RPMI7951 (cell line): ENCODE measurements at regions not wholly inside any gene's neighbourhood (a gene's known extent, or its start where the extent isn't known, plus 50 kb on each side); places are given as distances from the start of the nearest gene placed in this dataset.
"Not testable (repeated sequence)": the region's sequence is repeated elsewhere in the genome, so short reads cannot be mapped to it uniquely, and the experiment has no call there.

ENCODE experiments used
- DNase-seq: peaks from one replicate; pipeline ENCODE4 v3.0.0-alpha.2; 2012; ENCODE audit warnings: low read depth

DNA sequence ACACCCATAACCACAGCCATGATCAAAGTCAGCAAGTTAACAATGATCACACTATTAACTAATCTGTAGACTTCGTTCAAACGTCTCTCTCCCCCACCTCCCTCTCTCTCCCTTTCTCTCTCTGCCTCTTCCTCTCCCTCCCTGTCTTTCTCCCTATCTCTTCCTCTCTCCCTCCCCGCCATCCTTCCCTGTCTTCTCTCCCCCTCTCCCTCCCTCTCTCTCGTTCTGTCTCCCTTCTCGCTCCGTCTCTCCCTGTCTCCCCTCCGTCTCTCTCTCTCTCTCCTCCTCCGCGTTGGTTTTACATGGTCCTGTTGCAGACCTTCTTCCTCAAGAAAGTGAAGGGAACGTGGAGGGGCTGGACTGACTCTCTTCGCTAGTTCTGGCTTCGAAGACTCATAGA lies 308.9 kb upstream of the FOXQ1 start:
- no peak for DNase-seq

DNA sequence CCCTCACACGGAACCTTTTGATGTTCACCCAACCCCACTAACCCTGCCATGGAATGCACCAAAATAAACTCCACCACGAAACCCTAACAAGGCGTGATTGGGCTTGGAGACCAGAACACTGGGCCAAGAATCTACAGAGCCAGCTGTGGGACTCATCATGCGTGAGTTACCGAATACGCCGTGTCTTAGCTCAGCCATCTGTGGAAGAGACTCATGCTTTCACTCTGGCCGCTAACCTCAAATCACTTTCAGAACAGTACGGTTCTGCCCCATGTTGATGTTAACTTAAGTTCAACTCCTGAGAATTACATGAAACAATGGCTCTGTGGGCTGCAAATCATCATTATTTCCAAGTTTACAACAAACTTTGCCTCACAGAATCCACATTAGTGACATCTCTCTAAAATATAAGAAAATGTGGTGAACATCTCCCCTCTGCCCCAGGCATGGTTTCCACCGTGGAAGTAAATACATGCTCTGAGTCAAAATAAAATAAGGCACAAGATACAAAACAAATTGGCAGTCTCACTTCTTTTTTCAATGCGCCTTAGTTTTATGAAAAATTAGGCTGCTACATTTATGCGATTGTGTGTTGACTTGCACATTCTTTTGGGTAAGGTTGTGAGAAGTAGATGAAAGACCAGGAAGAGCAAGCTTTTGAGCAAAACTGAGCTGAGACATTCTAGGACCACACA lies 308.9 kb upstream of the EXOC2 start:
- peak; percentile 50 for DNase-seq

DNA sequence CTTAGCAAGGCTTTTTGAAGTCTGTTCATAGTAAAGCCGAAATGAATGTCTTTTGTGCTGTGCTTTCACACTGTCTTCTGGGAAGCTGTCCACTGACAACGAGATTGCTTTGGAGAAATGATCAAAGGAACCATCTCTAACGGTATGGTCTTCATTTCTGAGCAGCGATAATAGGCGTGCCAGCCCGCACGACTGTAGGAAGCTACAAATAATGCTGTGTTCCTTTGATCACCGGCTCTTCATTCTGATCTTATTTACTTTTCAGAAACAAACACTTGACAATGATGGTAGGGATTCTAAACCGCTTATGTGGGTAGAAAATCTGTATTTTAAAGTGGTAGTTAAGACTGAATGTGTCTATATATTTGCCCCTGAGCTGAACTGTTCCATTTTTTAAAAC lies 306.6 kb upstream of the EXOC2 start:
- DNase-seq = no peak

DNA sequence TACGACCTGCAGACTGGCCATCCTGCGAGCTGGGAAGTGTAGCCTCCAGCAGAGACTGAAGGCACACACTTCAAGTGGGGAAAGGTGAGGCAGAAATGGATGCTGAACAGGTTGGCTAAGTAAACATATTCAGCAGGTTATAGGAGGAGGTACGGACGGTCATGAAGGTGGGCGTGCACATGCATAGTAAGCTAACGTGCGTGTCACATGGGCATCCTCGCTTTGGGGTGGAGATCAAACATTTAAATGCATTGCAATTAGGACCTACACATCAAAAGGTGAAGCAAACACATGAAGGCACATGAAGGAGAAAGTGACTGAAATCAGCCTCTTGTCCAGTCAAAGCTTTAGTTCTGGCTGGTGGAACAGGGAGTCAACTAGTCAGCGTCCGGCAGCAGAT lies 305.6 kb upstream of the EXOC2 start:
- DNase-seq = no peak

DNA sequence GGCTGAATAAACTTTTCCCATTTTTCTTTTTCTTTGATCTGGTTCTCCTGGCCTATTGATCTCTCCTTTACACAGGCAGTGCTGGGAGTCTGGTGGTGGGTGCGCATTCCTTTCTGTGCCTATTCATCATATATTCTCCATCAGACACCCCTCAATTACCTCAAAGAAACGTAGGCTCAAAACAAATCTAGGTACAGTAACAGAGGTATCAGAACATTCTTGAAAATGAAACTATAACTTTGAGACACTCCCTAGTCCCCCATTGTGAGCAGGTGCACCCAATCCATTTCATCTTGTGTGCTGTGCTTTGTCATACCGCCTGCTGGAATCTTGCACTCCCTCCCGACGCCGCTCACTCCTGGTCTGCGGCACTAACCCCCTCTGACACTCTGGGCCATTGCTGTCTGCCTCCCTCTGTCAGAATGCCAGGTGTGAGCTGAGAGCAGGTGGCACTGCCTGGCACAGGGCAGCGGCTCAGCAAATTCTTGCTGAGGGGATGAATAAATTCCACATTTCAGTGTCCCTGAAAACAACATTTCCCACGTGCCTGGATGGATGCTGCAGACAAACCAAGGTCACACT lies 303.4 kb upstream of the EXOC2 start:
- DNase-seq = no peak

DNA sequence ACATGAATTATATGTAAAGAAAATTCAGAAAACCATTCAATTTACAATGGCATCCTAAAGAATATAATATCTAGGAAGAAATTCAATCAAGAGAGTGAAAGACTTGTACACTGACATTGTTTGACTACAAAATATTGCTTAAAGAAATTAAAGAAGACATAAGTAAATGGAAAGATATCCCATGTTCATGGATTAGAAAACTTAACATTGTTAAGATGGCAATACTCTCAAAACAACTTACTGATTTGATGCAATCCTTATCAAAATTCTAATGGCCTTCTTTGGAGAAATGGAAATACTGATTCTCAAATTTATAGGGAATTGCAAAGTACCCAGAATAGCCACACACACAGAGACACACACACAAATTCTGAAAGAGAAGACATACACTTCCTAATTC lies 298.3 kb upstream of the EXOC2 start:
- DNase-seq = no peak

DNA sequence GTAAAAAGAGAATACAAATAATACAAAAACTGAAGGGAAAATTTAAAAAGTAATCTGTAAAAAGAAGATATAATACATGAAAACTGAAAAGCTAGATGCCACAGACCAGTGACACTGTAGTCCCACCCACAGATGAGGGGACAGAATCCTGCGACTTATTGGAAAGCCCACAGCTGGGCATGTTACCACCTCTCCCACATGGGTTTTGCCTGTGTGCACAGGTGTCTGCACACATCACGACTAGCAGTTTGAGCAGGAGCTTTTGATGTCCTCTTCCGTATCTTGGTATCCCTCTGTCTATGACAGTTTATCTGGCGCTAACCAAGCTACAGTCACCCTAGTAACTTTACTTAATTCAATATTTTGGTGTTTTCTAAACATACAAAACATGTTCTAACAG lies 291.1 kb upstream of the EXOC2 start:
- no peak for DNase-seq

DNA sequence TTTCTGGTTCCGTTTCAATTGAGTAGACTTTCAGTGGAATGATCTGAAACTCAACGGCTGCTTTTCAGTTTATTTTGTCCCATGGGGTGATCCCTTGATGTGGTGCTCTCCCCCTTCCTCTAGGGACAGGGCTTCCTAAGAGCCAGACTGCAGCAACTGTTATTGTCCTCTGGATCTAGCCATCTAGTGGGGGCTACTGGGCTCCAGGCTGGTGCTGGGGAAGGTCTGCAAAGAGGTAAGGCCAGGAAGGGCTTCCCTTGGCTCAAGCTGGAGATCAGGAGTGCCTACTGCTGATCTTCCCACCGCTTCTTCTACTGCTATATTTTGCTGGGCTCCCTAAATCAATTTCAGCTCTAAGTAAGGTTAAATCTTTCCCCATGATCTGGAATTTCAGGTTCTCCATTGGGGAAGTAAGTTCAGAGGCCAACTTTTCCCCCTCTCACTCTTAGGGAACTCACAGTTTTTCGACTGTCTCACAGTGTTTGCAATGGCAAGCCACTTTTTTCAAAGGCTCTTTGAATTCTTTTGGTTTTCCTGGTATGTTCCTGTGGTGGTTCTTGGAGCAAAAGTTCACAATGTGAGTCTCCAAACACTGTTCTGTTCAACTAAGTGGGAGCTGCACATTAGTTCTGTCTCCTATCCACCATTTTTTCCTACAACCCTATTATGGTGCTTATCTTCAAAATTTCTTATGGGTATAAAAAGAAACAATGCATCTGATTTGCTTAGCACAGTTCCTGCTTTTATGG lies 286.2 kb upstream of the EXOC2 start:
- DNase-seq = peak; percentile 11

DNA sequence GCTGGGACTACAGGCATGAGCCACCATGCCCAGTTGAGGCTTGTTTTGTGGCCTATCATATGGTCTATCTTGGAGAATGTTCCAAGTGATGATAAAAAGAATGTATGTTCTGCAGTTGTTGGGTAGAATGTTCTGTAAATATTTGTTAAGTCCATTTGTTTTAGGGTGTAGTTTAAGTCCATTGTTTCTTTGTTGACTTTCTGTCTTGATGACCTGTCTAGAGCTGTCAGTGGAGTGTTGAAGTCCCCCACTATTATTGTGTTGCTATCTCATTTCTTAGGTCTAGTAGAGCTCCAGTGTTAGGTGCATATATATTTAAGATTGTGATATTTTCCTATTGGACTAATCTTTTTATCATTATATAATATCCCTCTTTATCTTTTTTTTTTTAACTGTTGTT lies 284.3 kb upstream of the EXOC2 start:
- DNase-seq = not testable (repeated sequence)

DNA sequence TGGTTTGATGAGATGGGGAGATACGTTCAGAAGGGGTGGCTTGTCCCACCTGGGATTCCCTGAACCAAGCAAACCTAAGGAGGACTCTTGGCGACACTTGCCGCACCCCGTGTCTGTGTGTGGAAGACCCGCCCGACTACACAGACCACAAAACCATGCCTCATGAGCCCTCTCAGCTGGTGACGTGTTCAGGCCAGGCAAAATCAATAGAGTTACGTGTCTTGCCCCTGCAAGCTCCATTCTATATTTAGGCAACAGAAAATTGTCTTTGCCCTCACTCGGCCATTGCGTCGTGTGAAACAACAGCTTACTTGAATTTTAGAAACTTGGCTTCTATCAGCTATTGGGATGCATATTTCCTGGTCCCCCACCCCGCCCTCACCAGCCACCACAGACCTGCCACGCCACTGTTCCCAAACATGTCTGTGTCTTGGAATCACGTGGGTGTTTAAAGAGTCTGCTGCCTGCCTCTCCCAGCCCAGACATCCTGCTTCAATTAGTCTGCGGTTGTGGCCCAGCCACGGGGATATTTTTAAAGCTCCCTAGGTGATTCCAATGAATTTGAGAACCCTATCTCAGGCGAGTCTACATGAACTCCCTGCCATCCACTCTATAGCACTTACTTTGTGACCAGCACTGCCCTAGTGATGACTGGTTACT lies 279.2 kb upstream of the EXOC2 start:
- peak; percentile 95 for DNase-seq

DNA sequence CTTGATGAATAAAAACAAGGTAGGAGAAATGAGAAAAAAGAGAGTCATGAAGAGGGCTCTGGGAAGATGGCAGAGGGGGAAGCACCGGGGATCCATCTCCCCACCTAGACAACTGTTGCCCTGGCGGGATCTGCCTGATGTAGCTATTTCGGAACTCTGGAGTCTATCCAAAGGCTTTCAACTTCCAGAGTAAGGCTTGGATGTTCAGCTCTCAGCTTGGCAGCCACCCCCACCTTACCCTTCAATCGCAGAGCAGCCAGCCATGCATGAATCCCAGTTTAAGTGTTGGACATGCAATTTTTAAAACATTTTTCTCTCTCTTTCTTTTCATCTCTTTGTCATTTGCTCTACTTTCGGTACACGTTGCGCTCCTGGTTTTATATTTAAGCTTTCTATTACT lies 275.9 kb upstream of the EXOC2 start:
- no peak for DNase-seq

DNA sequence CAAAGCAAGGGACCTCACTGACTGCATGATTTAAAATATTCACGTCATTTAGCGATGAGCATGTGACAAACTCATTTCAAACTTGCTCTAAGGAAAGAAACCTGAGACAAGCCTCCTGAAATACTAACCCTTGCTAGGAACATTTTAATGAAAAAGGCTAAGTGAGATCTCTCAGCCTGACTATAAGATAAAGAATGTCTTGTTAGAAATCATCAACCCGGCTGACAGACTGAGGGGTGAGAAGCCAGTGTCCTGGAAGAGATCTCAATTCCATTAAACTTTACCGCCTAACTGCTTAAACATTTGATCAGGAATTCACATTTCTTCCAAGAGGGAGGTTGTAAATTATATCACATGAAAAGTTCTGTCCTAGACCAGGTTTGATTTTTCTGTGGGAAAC lies 274.8 kb upstream of the EXOC2 start:
- no peak for DNase-seq

DNA sequence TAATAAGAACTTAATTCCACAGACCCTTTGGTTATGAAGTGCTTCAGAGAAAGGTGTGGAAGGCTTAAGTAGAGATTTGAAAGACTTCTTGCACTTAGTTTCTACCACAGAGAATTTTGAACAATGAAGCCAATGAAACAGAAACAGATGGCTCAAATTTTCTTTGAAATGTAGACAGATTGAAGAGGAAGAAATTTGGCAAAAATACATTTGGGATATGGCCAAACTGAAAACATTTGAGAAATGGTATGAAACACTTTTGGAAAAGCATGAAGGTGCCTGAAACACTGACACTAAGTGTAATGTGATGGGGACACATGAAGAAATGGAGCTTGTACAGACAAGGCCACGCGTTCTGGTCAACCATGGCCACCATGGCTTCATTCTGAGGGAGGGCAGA lies 272.4 kb upstream of the EXOC2 start:
- DNase-seq = no peak

DNA sequence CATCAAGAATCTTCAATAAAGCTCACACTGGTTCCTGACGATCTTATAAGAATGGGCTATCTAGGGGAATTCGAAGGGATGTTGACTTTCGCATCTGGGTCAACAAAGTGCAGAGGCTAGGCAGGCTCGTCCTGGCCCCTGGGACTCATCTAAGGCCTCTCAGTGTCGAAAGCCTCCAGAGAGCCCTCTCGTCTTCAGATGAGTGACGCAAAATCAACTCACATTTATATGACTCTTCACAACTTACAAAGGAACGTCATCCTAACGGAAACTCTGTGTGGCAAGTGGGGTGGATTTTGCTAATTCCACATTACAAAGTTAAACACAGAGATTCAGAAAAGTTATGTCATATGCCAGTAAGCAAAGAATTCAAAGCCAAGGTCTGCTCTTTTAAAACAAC lies 270.5 kb upstream of the EXOC2 start:
- no peak for DNase-seq

DNA sequence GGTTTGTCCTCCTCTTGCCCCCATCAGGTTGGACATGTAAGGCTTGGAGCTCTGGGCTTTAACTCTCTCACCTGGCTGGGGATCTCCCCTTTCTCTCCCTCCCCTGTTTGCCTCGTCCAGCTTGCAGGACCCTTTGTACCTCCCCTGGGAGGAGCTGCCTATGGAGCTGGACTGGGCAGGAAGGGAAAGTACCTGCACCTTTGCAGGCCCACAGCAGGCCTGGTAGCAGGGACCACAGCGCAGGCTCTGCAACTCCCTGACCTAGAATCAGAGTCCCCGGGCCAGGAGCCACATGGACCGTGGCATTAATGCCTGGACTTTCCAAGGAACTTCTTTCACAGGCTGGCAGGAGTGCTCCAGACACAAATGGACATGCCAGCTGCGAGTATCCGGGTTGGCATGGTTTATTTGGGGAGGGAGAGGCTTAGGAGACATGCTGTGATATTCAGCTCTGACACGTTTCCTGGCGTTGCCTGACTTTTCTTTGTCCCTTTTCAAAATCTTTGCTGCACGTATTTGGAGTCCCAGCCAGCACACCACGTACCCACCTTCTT lies 268.5 kb upstream of the EXOC2 start:
- no peak for DNase-seq

DNA sequence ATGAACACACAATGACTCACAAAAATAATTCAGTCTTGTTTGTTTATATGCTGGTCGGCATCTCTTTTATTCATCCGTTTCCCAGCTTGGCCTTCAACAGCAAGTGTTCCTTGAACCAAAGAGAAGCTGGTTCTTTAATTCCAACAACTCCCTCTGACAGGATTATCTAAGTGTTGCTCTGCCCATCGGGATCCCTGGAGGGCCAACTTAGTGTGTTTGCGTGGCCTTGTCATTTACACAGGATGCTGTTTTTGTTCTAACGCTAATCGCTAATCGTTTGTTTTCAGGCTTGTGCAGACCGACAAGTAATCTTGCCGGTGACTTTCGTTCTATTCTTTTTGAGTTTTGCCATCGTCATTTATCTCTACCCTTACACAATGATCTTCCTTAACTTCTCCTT lies 267.4 kb upstream of the EXOC2 start:
- DNase-seq = no peak

DNA sequence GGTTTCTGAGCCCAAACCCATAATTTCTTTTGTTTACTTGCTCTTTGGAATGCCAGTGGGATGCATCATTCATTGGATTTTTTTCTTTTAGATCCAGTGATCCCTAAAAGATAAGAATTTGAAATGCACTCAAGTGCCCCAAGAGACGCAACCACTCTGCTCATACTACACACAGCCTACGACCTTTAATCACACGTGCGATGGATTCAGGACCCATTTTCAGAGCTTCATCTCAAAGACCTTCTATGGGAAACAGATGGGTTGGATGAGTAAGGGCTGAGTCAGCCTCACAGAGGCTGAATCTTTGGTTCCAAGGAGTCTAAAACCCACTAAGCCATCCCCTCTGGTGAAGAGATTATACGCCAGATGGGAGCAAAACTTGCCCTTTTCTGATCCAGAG lies 265.5 kb upstream of the EXOC2 start:
- DNase-seq = peak; percentile 99

DNA sequence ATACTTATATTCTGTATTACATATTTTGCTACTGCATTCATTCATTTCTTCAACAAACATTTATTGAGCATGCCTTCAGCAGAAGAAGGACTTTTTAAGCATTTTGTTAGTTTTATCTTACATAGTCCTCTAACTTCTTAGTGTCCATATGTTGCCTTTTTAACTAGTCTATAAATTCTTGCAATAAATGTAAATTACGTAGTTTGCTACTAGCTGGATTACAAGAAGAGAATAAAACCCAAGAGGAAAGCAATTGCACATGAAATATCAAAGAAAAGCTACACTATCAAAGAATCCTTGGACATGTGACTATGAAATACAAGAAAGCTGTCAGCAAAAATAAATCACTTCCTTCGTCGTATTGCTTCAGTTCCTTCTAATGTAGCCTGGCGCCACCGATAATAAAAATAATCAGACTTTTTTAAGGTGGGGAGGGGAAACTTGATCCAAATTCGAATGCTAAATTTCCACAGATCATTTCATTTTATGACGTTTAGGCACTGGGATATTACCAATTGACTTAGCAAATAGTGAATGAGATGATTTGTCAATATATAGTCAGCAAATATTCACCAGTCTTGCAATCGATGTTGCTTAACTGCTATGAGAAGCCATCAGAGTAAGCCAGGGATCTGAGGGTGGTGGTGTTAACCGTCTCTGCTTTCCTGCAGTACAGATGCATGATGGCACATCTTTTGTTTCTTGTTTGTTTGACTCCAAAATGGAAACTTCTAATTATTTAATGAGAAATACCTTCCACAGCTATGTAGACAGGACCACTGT lies 258.7 kb upstream of the EXOC2 start:
- no peak for DNase-seq

DNA sequence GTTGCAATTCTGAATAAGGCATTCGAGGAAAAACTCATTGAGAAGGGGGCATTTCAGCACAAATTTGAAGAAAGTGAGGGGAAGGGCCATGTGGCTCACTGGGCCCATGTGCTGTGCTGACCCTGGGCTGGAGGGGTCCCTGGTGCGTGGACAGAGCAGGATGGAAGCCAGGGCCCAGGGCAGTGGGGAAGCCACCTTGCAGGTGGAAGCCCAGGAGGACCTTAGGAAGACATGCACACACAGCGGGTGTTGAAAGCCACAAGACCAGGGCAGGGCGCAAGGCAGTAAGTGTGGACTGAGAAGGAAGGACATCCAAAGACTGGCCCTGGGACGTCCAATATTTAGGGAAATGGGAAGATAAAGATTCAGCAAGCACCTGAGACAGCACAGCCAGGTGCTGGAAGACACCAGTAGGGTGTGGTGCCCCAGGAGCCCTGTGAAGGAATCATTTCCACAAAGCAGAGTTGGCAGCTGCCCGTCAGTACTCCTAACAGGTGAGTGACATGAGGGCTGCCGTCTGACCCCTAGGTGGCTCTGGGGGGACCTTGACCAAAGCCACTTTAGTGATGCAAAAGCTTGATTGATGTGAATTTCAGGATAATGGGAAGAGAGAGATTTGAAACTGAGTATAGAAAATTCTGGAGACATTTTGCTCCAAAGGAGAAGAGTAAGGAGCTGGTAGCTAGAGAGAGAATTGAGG lies 254.4 kb upstream of the EXOC2 start:
- DNase-seq = no peak

DNA sequence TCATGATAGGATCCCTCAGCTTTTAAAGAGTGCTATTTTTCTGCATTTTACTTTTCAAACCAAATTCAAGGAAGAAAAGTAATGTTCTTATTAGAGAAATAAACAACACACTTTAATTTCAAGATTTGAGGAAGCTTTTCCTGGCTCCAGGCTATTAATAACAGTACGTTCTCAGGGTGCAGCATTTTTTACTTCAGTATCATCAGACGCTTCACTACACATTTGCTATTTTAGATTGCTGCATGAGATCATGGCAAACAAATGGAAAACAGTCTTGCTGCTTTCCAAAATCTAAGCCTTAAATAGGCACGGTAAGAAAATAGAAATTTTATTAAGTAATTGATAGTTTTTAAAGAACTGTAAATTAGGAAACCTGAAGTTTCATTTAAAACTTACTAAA lies 253.6 kb upstream of the EXOC2 start:
- peak; percentile 14 for DNase-seq
